Right cardiac atrium (tissue), 5 donors: ENCODE measurements at regions not wholly inside any gene's neighbourhood (a gene's known extent, or its start where the extent isn't known, plus 50 kb on each side); places are given as distances from the start of the nearest gene placed in this dataset.
A peak's percentile ranks its signal among the peaks of the same experiment; 100 is the strongest.

Source experiments
- ATAC-seq, 2 donors: fragments of 200-7000 bp; cut with Tn5 transposase; one replicate each; pipeline versions ENCODE4 v1.8.0 to v1.9.1; 2020; ENCODE audit warnings: moderate library complexity in 2 of 2, mild to moderate bottlenecking in 1 of 2
- DNase-seq, 3 donors: peaks; one replicate each; pipeline ENCODE4 v3.0.0-alpha.2; 2020
- H3K27ac ChIP-seq: one replicate; pipeline ENCODE4 v1.5.1; 2013; ENCODE audit warnings: mild to moderate bottlenecking, low read length, control low read depth, moderate library complexity
- H3K27me3 ChIP-seq: one replicate; pipeline ENCODE4 v1.6.1; 2013; ENCODE audit not compliant: control insufficient read depth, insufficient read depth
- H3K4me1 ChIP-seq: one replicate; pipeline ENCODE4 v1.6.1; 2013; ENCODE audit warnings: low read length; ENCODE audit not compliant: control insufficient read depth, insufficient read depth
- H3K4me3 ChIP-seq: one replicate; pipeline ENCODE4 v1.5.1; 2013; ENCODE audit warnings: low read length, control low read depth
- H3K9me3 ChIP-seq: one replicate; pipeline ENCODE4 v1.6.1; 2013; ENCODE audit warnings: low read length; ENCODE audit not compliant: control insufficient read depth
- WGBS: extraction: QIAGEN DNeasy Blood & Tissue Kit; methylation state at CpG from one replicate; pipeline ENCODE4 v1.1.7; 2013; 5-methylcytosine and 5-hydroxymethylcytosine counted together
- intact Hi-C, 4 donors: fragments of 100-400 bp; cut with DNase I; formaldehyde crosslinking; loops; one replicate each; pipeline versions ENCODE4 v1.11.0 to v1.14.0; 2022 to 2023
- donor health status: healthy with polysubstance abuse.
- donor health status: DM: no; HTN: yes; CAD: no.
- donor health status: DM: no; HTN: no; CAD: no.
- donor health status: DM: no; HTN: yes; CAD: no; lungs with severe emphysema.
- donor health status: DM: yes; HTN: yes; CAD: no.

DNA sequence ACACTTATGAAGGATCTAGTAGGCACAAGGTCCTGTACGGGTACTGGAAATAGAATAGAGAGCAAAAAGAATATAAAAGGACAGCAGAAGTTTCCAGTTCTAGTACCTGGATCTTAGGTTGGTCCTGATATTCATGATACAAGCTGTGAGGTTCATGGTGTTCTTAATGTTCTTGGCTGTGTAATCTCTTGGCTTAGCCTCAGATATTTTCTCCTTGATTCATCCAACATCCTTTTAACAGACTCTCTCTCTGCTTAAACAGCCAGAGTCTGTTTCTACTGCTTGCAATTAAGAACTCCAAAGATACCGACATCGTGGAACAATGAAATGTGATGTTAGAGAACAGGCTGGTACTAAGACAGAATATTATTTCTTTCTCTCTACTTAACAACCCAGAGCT is 49.9 kb downstream of the CNTN3 start:
- DNase-seq (no peak), ATAC-seq (no peak)
- Histone ChIP-seq H3K4me3 (no peak overlapping the region), H3K4me1 (no peaks in the 10 kb centered on the region), H3K9me3 (no peaks in the 10 kb centered on the region), H3K27ac (no peak overlapping the region), H3K27me3 (no peaks in the 10 kb centered on the region)
- intact Hi-C loops = no loop called here
- WGBS = 75% methylated on average over 3 of the region's 3 CpGs

DNA sequence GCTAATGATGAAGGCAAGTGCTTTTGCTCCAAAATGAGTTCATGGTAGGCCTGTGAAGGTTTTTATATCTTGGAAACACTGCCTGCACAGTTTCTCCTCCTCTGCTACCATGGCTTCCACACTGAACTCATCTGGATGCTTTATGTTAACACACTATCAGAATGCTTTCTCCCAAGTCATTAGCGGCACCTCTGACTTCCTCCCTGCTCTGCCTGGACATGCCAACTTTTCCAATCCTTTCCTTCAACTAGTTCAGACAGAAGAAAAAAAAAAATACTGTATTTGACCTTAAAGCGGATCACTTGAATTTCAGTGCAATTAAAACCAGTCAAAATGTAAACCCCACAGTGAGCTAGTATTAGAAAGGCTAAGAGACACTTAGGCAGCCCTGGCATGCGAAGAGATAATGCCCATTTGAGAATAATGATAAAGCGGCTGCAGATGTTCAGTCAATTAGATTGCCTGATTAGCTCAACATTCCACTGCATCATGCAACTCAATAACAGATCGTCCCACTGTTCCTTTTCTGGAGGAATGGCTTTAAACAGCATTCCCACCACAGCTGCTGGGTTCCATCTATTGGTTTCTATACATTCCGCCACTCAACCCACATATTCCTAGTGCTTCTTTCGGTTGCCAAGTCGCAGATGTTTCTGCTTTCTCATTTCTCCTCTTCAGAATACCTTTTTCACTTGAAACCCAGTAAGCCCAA is 51.7 kb downstream of the CNTN3 start:
- no peaks in the 10 kb centered on the region for H3K27me3 ChIP-seq
- H3K4me3 ChIP-seq = no peak overlapping the region
- 69% methylated on average over 8 of the region's 8 CpGs for WGBS
- intact Hi-C loops = no loop called here
- no peaks in the 10 kb centered on the region for H3K4me1 ChIP-seq
- ATAC-seq (no peak), DNase-seq (no peak)
- H3K27ac ChIP-seq = no peak overlapping the region
- H3K9me3 ChIP-seq = no peaks in the 10 kb centered on the region

- intact Hi-C loops = no loop called here
- 77% methylated on average over 2 of the region's 2 CpGs for WGBS
- Histone ChIP-seq H3K27ac (no peak overlapping the region), H3K4me1 (no peaks in the 10 kb centered on the region), H3K4me3 (no peak overlapping the region), H3K9me3 (no peaks in the 10 kb centered on the region), H3K27me3 (no peaks in the 10 kb centered on the region)
- DNase-seq (no peak), ATAC-seq (no peak)
Observed at GRCh38 chr3:74561881-74562280, 52.6 kb downstream of the CNTN3 start.

GRCh38 chr3:74559261-74559660 is 55.2 kb downstream of the CNTN3 start:
- ATAC-seq (no peak), DNase-seq (no peak)
- Histone ChIP-seq H3K4me3 (no peak overlapping the region), H3K27ac (no peak overlapping the region), H3K9me3 (no peaks in the 10 kb centered on the region), H3K27me3 (no peaks in the 10 kb centered on the region), H3K4me1 (no peaks in the 10 kb centered on the region)
- intact Hi-C loops = no loop called here
- 65% methylated on average over 5 of the region's 5 CpGs for WGBS

DNA sequence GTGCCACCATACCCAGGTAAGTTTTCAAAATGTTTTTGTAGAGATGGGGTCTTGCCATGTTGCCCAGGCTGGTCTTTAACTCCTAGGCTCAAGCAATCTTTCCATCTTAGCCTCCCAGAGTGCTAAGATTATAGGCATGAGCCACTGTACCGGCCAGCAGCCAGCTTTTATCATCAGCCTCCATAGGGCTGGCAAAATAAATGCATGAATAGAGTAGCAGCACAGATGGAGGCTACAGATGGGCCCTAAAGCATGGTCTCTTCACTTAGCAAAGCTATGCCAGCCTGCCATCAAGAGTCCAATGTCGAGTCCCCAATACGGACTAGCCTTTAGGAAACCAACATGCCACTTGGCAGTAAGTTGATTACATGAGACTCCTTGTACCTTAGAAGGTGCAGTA is 63.8 kb downstream of the CNTN3 start:
- no peak overlapping the region for H3K4me3 ChIP-seq
- no peak for DNase-seq
- no peak overlapping the region for H3K27ac ChIP-seq
- 85% methylated on average over 3 of the region's 3 CpGs for WGBS
- H3K4me1 ChIP-seq = peaks cover 2% of the 10 kb centered on the region
- intact Hi-C loops = no loop called here
- no peak for ATAC-seq
- H3K9me3 ChIP-seq = no peaks in the 10 kb centered on the region
- no peaks in the 10 kb centered on the region for H3K27me3 ChIP-seq

GRCh38 chr3:74546426-74546825 is 68.0 kb downstream of the CNTN3 start:
- no peak for ATAC-seq
- no peak for DNase-seq
- Histone ChIP-seq H3K27ac (no peak overlapping the region), H3K9me3 (no peaks in the 10 kb centered on the region), H3K4me1 (peaks cover 2% of the 10 kb centered on the region), H3K4me3 (no peak overlapping the region), H3K27me3 (no peaks in the 10 kb centered on the region)
- intact Hi-C loops = no loop called here
- WGBS = 55% methylated on average over 4 of the region's 4 CpGs

DNA sequence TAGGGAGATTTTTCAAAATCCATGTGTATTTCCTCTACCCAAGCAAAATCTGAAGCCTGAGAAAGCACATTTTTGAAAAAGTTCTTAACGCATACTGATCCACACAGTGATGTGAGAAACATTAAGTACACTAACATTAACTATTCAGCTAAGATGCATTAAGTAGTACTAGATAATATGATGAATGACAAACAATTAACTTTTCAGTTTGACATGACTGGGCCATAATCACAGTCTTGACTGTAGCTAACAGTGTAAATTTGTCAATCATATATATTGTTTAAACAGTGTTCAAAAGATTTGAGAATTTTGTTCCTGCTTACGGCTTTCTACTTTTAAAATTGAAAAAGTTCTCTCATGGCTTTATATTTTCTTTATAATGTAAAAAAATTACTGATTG is 72.0 kb downstream of the CNTN3 start:
- H3K27me3 ChIP-seq = no peaks in the 10 kb centered on the region
- ATAC-seq = no peak
- WGBS = 87% methylated on average over 2 of the region's 2 CpGs
- H3K9me3 ChIP-seq = no peaks in the 10 kb centered on the region
- no peak overlapping the region for H3K27ac ChIP-seq
- intact Hi-C loops = no loop called here
- no peak overlapping the region for H3K4me3 ChIP-seq
- no peak for DNase-seq
- H3K4me1 ChIP-seq = peaks cover 2% of the 10 kb centered on the region

- no peak for ATAC-seq
- WGBS = 57% methylated on average over 3 of the region's 3 CpGs
- intact Hi-C loops = no loop called here
- Histone ChIP-seq H3K27ac (no peak overlapping the region), H3K4me3 (no peak overlapping the region), H3K9me3 (no peaks in the 10 kb centered on the region), H3K4me1 (no peaks in the 10 kb centered on the region), H3K27me3 (no peaks in the 10 kb centered on the region)
- DNase-seq = no peak
Observed at GRCh38 chr3:74539876-74540275, 74.6 kb downstream of the CNTN3 start.

DNA sequence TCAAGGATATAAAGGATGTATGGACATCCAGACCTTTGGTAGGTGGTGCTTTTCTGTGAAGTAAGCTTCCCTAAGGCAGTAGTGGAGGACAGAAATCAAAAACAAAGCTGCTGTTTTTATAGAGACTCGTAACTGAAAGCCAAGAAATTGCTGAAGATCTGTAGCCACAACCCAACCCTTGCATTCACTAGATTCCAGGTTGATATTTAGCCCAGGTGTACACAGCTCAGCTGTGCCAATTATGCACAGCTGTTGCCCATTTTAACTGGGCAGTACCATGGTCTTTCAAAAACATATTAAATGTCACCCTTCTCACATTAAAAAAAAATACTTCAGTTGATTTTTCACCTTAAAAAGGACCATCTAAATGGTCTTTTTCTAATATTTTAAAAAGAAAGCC is 75.8 kb downstream of the CNTN3 start:
- no peaks in the 10 kb centered on the region for H3K4me1 ChIP-seq
- no peak overlapping the region for H3K4me3 ChIP-seq
- H3K9me3 ChIP-seq = no peaks in the 10 kb centered on the region
- intact Hi-C loops = no loop called here
- DNase-seq (no peak), ATAC-seq (no peak)
- H3K27ac ChIP-seq = no peak overlapping the region
- H3K27me3 ChIP-seq = no peaks in the 10 kb centered on the region
- WGBS = 49% methylated on average over 1 of the region's 1 CpG

- Histone ChIP-seq H3K27me3 (no peaks in the 10 kb centered on the region), H3K4me3 (no peak overlapping the region), H3K27ac (no peak overlapping the region), H3K9me3 (no peaks in the 10 kb centered on the region), H3K4me1 (no peaks in the 10 kb centered on the region)
- 88% methylated on average over 2 of the region's 2 CpGs for WGBS
- DNase-seq = no peak
- intact Hi-C loops = no loop called here
- no peak for ATAC-seq
Observed at GRCh38 chr3:74537857-74538256, 76.6 kb downstream of the CNTN3 start.

DNA sequence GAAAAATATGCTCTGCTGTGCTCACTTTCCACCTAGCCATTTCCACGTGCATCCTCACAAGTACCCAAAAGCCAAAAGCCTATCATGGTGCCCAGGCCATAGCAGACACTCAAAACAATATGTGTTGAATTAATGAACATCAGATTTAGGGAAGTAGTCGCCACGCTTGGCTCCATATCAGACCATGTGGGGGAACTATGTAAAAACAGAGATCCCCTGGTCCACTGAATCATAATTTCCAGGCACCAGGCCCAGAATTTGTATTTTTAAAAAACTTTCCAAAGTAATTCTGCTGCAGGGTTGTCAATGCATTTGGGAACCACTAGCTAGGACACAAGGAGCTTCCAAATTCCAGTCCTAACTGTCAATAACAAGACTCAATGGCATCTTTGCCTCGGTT is 77.3 kb downstream of the CNTN3 start:
- H3K4me3 ChIP-seq = no peak overlapping the region
- 55% methylated on average over 4 of the region's 4 CpGs for WGBS
- H3K4me1 ChIP-seq = no peaks in the 10 kb centered on the region
- H3K27me3 ChIP-seq = no peaks in the 10 kb centered on the region
- H3K27ac ChIP-seq = no peak overlapping the region
- DNase-seq (peak in 2 of 3 donors; percentile 19 to 29), ATAC-seq (no peak)
- intact Hi-C loops = no loop called here
- H3K9me3 ChIP-seq = no peaks in the 10 kb centered on the region

- Histone ChIP-seq H3K4me3 (no peak overlapping the region), H3K27me3 (no peaks in the 10 kb centered on the region), H3K9me3 (no peaks in the 10 kb centered on the region), H3K4me1 (no peaks in the 10 kb centered on the region), H3K27ac (no peak overlapping the region)
- intact Hi-C loops = no loop called here
- DNase-seq (no peak), ATAC-seq (no peak)
- 57% methylated on average over 3 of the region's 3 CpGs for WGBS
Observed at GRCh38 chr3:74535281-74535680, 79.2 kb downstream of the CNTN3 start.
